Astrocyte (in vitro differentiated cells and primary cell): ENCODE measurements at regions not wholly inside any gene's neighbourhood (a gene's known extent, or its start where the extent isn't known, plus 50 kb on each side); places are given as distances from the start of the nearest gene placed in this dataset.
"Not testable (repeated sequence)": the region's sequence is repeated elsewhere in the genome, so short reads cannot be mapped to it uniquely, and the experiment has no call there.

Experiments
- DNase-seq: peaks from one replicate; pipeline ENCODE4 v3.0.0-alpha.2; 2010; ENCODE audit warnings: low read depth
- FAIRE-seq: peaks from 2 replicates; lab custom pipeline; 2011; peaks lifted over from hg19 to GRCh38; lab: Jason Lieb, UNC
- H2AFZ ChIP-seq: 2 replicates; pipeline ENCODE4 v1.6.0; 2012; ENCODE audit warnings: low read depth, low read length, inconsistent platforms
- H3K27ac ChIP-seq: 2 replicates; pipeline ENCODE4 v1.5.1; 2011; ENCODE audit warnings: low read depth, low read length, inconsistent platforms
- H3K27me3 ChIP-seq: 2 replicates; pipeline ENCODE4 v1.6.0; 2011; ENCODE audit warnings: low read length, inconsistent platforms; ENCODE audit not compliant: insufficient read depth
- H3K36me3 ChIP-seq: 2 replicates; pipeline ENCODE4 v1.5.1; 2011; ENCODE audit warnings: low read length, inconsistent platforms; ENCODE audit not compliant: insufficient read depth
- H3K4me1 ChIP-seq: 2 replicates; pipeline ENCODE4 v1.5.1; 2011; ENCODE audit warnings: low read length, inconsistent platforms; ENCODE audit not compliant: insufficient read depth
- H3K4me2 ChIP-seq: 2 replicates; pipeline ENCODE4 v1.6.0; 2012; ENCODE audit warnings: low read length, inconsistent platforms
- H3K4me3 ChIP-seq: 2 replicates; pipeline ENCODE4 v1.5.1; 2011; ENCODE audit warnings: low read depth, mild to moderate bottlenecking, low read length, inconsistent platforms; ENCODE audit not compliant: insufficient read depth
- H3K79me2 ChIP-seq: 2 replicates; pipeline ENCODE4 v1.6.0; 2012; ENCODE audit warnings: mild to moderate bottlenecking, low read length, inconsistent platforms; ENCODE audit not compliant: insufficient read depth
- H3K9ac ChIP-seq: 2 replicates; pipeline ENCODE4 v1.6.0; 2012; ENCODE audit warnings: mild to moderate bottlenecking, low read length, inconsistent platforms
- H3K9me3 ChIP-seq: 2 replicates; pipeline ENCODE4 v1.5.1; 2012; ENCODE audit warnings: low read depth, mild to moderate bottlenecking, low read length, inconsistent platforms; ENCODE audit not compliant: insufficient read depth
- H4K20me1 ChIP-seq: 2 replicates; pipeline ENCODE4 v1.6.0; 2012; ENCODE audit warnings: low read length, inconsistent platforms; ENCODE audit not compliant: insufficient read depth
- H3K27ac Mint-ChIP-seq: one replicate; pipeline ENCODE4 v1.8.0; 2021; ENCODE audit warnings: mild to moderate bottlenecking, mixed read lengths; ENCODE audit not compliant: unreplicated experiment
- H3K27me3 Mint-ChIP-seq: one replicate; pipeline ENCODE4 v1.8.0; 2021; ENCODE audit warnings: low read depth, mixed read lengths; ENCODE audit not compliant: unreplicated experiment
- H3K36me3 Mint-ChIP-seq: one replicate; pipeline ENCODE4 v1.8.0; 2021; ENCODE audit warnings: low read depth, mixed read lengths; ENCODE audit not compliant: unreplicated experiment
- H3K4me1 Mint-ChIP-seq: one replicate; pipeline ENCODE4 v1.8.0; 2021; ENCODE audit warnings: low read depth, mixed read lengths; ENCODE audit not compliant: unreplicated experiment
- H3K4me3 Mint-ChIP-seq: one replicate; pipeline ENCODE4 v1.8.0; 2021; ENCODE audit warnings: mild to moderate bottlenecking, moderate library complexity, mixed read lengths; ENCODE audit not compliant: unreplicated experiment
- H3K9me3 Mint-ChIP-seq: one replicate; pipeline ENCODE4 v1.8.0; 2021; ENCODE audit warnings: mild to moderate bottlenecking, mixed read lengths; ENCODE audit not compliant: unreplicated experiment
- EZH2 ChIP-seq: IDR thresholded peaks from 2 replicates; pipeline ENCODE4 v1.6.1; 2012; ENCODE audit warnings: mild to moderate bottlenecking, low read length, inconsistent platforms; ENCODE audit not compliant: insufficient read depth
- TF ChIP-seq, protein P1 (sequence below): IDR thresholded peaks from 2 replicates; pipeline ENCODE4 v1.5.1; 2011; ENCODE audit warnings: low read depth, mild to moderate bottlenecking, inconsistent platforms, low read length, moderate library complexity; ENCODE audit not compliant: insufficient read depth

DNA sequence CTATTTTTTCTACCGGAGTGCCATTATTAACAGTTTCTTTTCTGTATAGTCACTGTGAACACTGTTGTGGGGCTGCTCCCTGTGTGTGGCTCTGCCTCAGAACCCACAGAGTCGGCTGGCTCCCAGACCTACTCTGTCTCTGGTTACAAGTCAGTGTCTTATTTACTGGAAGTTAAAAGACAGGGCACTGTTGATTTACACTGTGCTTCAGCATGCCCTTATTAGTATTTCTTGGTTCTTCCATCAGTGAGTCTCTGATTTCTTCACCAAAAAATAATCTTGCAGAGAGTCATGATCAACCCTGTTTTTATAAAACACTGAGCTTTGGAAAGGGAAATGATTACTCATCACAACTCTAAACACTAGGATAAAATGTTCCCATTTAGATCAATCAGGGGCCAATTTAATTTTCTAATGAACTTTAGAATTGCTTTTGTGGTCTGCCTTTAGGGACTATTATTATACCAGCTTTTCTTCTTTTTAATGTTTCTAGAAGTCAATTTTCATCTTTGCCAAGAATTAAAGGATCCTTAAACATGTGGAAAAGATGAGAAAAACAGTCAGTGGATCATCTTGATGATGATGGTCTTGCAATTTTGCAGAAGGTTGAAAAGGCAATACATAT, 92.6 kb downstream of the UTRN start:
- TF ChIP-seq EZH2 = no peak
- TF ChIP-seq, protein P1, sequence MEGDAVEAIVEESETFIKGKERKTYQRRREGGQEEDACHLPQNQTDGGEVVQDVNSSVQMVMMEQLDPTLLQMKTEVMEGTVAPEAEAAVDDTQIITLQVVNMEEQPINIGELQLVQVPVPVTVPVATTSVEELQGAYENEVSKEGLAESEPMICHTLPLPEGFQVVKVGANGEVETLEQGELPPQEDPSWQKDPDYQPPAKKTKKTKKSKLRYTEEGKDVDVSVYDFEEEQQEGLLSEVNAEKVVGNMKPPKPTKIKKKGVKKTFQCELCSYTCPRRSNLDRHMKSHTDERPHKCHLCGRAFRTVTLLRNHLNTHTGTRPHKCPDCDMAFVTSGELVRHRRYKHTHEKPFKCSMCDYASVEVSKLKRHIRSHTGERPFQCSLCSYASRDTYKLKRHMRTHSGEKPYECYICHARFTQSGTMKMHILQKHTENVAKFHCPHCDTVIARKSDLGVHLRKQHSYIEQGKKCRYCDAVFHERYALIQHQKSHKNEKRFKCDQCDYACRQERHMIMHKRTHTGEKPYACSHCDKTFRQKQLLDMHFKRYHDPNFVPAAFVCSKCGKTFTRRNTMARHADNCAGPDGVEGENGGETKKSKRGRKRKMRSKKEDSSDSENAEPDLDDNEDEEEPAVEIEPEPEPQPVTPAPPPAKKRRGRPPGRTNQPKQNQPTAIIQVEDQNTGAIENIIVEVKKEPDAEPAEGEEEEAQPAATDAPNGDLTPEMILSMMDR = no peak
- Mint-ChIP-seq H3K27ac (peak overlapping the region; percentile 75), H3K4me1 (peaks cover 25% of the 10 kb centered on the region), H3K27me3 (no peaks in the 10 kb centered on the region), H3K4me3 (no peak overlapping the region), H3K36me3 (peaks cover 7% of the 10 kb centered on the region), H3K9me3 (peaks cover 5% of the 10 kb centered on the region)
- Histone ChIP-seq H3K27ac (peak overlapping the region; percentile 4), H3K4me2 (peak overlapping the region; percentile 24), H4K20me1 (peaks cover 3% of the 10 kb centered on the region), H3K9ac (no peak overlapping the region), H3K79me2 (peaks cover 26% of the 10 kb centered on the region), H3K27me3 (no peaks in the 10 kb centered on the region), H3K4me3 (no peak overlapping the region), H3K4me1 (peaks cover 13% of the 10 kb centered on the region), H2AFZ (no peak overlapping the region), H3K9me3 (no peaks in the 10 kb centered on the region), H3K36me3 (no peaks in the 10 kb centered on the region)
- peak; percentile 23 for FAIRE-seq
- peak; percentile 64 for DNase-seq

DNA sequence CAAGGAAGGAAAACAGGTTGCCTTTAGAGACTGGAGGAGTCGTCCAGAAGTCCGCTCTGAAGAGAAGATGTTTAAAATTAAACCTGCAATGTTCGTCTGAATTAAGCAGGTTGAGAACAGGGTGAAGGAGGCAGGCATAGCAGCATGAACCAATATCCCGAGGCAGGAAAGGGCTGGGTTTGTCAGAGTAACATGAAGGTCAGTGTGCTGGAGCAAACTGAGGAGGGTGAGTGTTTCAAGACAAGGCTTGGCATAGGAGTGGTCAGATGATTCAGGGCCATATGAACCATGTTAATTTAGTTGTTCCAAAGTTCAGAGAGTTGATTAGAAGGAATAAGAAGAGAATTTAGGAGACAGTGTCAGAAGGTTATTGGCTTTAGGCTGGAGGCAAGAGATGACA, 93.3 kb downstream of the UTRN start:
- Mint-ChIP-seq H3K9me3 (peaks cover 7% of the 10 kb centered on the region), H3K4me1 (peaks cover 25% of the 10 kb centered on the region), H3K4me3 (peak overlapping the region; percentile 8), H3K27me3 (no peaks in the 10 kb centered on the region), H3K27ac (peak overlapping the region; percentile 58), H3K36me3 (peaks cover 8% of the 10 kb centered on the region)
- TF ChIP-seq EZH2 = no peak
- TF ChIP-seq, protein P1 = no peak
- FAIRE-seq (no peak), DNase-seq (no peak)
- H4K20me1 ChIP-seq = peaks cover 3% of the 10 kb centered on the region
- H3K4me3 ChIP-seq = no peak overlapping the region
- peaks cover 13% of the 10 kb centered on the region for H3K4me1 ChIP-seq
- no peak overlapping the region for H3K9ac ChIP-seq
- H3K9me3 ChIP-seq = no peaks in the 10 kb centered on the region
- H3K36me3 ChIP-seq = no peaks in the 10 kb centered on the region
- H2AFZ ChIP-seq = no peak overlapping the region
- H3K4me2 ChIP-seq = no peak overlapping the region
- H3K79me2 ChIP-seq = peaks cover 26% of the 10 kb centered on the region
- H3K27me3 ChIP-seq = no peaks in the 10 kb centered on the region
- no peak overlapping the region for H3K27ac ChIP-seq

DNA sequence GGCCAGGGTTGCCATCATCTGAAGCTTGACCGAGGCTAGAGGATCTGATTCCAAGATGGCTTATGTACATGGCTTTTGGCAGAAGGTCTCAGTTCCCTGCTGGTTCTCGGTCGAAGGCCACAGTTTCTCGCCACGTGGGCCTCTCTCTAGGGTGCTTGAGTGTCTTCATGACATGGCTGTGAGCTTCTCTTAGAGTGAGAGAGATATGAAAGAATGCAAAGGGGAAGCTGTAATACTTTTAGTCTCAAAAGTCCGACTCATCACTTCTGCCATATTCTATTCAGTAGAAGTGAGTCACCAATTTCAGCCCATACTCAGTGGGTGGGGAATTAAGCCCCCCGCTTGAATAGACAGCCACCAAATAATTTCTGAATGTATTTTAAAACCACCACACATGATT, 94.2 kb downstream of the UTRN start:
- TF ChIP-seq EZH2 = no peak
- DNase-seq = peak; percentile 42
- H3K79me2 ChIP-seq = peaks cover 30% of the 10 kb centered on the region
- no peaks in the 10 kb centered on the region for H3K9me3 ChIP-seq
- H2AFZ ChIP-seq = no peak overlapping the region
- H3K27ac ChIP-seq = no peak overlapping the region
- peaks cover 13% of the 10 kb centered on the region for H3K4me1 ChIP-seq
- H3K27me3 Mint-ChIP-seq = no peaks in the 10 kb centered on the region
- peak overlapping the region; percentile 58 for H3K27ac Mint-ChIP-seq
- H3K36me3 ChIP-seq = no peaks in the 10 kb centered on the region
- H3K9me3 Mint-ChIP-seq = peaks cover 8% of the 10 kb centered on the region
- H3K9ac ChIP-seq = no peak overlapping the region
- peaks cover 3% of the 10 kb centered on the region for H4K20me1 ChIP-seq
- FAIRE-seq = peak; percentile 17
- peak overlapping the region; percentile 25 for H3K4me2 ChIP-seq
- no peak overlapping the region for H3K4me3 Mint-ChIP-seq
- peaks cover 25% of the 10 kb centered on the region for H3K4me1 Mint-ChIP-seq
- H3K4me3 ChIP-seq = no peak overlapping the region
- no peaks in the 10 kb centered on the region for H3K27me3 ChIP-seq
- H3K36me3 Mint-ChIP-seq = peaks cover 9% of the 10 kb centered on the region

DNA sequence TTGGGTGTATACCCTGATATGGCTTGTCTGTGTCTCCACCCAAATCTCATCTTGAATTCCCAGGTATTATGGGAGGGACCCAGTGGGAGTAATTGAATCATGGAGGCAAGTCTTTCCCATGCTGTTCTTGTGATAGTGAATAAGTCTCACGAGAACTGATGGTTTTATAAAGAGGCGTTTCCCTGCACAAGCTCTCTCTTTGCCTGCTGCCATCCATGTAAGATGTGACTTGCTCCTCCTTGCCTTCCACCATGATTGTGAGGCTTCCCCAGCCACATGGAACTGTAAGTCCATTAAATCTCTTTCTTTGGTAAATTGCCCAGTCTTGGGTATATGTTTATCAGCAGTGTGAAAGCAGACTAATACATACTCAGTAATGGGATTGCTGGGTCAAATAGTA, 96.4 kb downstream of the UTRN start:
- not testable (repeated sequence) for H3K9ac ChIP-seq, H3K27me3 Mint-ChIP-seq, H3K4me2 ChIP-seq, H4K20me1 ChIP-seq, H3K36me3 Mint-ChIP-seq, H3K27ac Mint-ChIP-seq, DNase-seq, H2AFZ ChIP-seq, H3K4me3 ChIP-seq, H3K36me3 ChIP-seq, H3K27me3 ChIP-seq, H3K9me3 ChIP-seq, H3K27ac ChIP-seq, H3K9me3 Mint-ChIP-seq, FAIRE-seq, H3K4me3 Mint-ChIP-seq
- H3K4me1 Mint-ChIP-seq = peaks cover 25% of the 10 kb centered on the region
- H3K4me1 ChIP-seq = peaks cover 13% of the 10 kb centered on the region
- H3K79me2 ChIP-seq = peaks cover 24% of the 10 kb centered on the region
